NCI-H748 (cell line): ENCODE measurements at regions not wholly inside any gene's neighbourhood (a gene's known extent, or its start where the extent isn't known, plus 50 kb on each side); places are given as distances from the start of the nearest gene placed in this dataset.

Experiments
- DNase-seq: peaks from one replicate; lab custom pipeline; 2025; ENCODE audit not compliant: unreplicated experiment; lab: John Stamatoyannopoulos, UW

DNA sequence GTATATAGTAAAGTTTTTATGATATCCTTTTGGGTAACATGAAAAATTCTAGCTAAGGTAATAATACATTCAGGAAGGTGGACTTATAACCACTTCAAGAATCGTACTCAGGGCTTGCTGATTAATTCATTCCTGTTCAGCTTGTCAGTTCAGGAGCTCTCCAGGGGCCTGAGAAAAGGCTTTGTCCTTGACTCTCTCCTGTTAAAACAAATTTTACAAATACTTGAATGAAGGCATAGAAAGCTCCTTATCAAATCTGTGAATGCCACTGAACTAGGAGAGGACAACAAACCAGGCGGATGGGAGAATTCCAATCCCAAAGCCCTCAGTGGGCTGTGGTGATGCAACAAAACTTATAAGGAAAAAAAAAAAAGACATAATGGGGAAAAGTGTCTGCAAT, 354.5 kb upstream of the ZMIZ1 start:
- no peak for DNase-seq

DNA sequence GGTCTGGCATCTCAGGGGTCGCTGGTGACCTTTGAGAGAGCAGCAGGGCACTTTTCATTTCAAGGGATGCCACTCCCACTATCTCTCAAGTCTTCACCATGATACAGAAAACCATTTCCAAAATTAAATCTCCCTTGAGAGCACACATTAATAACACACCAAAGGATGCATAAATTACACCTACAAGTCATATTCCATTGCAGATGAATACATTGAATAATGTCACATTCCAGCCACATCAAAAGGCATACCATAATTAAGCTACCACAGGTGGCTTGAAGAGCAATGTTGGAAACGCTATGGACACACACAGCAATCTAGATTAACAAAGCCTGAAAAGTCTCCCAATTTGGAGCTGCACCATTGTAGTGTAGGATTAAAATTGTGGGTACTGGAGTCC, 353.3 kb upstream of the ZMIZ1 start:
- DNase-seq, result no peak

DNA sequence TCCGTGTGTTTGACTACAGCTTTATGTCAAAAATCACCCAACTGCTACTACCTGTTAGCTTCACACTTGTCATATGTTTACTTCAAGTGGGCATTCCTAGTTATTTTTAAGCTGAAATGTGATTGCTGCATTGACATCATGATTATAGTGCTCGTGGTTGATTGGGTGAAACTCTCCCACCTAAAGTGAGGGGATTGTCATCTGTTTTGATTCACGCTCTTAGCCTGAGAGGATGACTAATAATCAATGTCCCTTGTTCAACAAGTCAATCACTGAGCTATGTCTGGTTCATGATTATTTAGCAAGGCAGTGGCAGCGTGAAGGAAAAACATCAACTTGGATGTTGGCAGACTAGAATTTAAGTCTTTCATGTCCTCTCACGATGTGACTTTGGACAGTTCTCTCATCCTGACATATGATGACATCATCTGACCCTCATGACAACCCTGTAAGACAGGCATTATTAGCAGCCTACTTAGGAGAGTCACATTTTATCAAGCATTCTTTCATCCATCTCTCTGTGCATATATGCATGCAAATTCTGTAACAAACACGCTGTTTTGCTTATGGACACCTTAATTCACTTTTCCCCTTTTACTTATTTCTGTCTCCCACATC, 352.6 kb upstream of the ZMIZ1 start:
- no peak for DNase-seq

DNA sequence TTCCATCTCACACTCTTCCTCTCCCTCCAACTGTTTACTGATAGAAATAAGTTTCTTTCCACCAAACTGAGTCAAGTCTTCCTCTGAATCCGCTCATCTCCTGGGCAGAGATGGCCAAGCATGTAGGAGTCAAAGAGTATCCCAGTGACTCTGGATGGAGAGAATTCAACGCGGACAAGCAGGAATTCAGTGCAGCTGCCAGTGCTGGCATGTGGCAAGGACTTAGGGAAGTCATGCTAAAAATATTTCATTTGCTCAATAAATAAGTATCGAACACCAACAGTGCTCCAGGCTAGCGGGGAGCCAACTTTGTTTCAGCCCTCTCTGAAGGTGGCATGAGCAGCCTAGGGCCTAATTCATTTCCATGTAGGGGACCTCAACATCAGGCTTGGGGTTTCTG, 351.6 kb upstream of the ZMIZ1 start:
- DNase-seq, result no peak

DNA sequence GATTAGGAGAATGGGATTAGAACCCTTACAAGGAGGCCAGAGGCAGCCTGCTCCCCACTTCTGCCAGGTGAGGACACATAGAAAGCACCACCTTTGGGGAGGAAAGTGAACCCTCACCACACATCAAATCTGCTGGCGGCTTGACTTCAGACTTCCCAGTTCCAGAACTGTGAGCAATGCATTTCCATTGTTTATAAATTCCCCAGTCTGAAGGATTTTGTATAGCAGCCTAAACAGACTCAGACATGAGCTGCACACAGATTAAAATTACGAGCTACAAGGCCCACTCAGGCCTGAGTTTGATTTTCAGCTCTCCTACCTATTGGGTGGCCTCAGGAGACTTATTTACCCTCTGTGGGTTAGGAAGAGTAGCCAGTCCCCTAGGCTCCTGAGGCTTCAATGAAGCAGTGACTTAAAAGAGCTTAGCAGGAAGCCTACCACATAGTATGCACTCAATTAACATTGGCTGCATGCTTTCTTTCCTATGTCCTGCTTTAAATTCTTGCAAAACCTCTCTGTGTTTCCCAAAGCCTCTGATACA, 350.7 kb upstream of the ZMIZ1 start:
- DNase-seq, result no peak

DNA sequence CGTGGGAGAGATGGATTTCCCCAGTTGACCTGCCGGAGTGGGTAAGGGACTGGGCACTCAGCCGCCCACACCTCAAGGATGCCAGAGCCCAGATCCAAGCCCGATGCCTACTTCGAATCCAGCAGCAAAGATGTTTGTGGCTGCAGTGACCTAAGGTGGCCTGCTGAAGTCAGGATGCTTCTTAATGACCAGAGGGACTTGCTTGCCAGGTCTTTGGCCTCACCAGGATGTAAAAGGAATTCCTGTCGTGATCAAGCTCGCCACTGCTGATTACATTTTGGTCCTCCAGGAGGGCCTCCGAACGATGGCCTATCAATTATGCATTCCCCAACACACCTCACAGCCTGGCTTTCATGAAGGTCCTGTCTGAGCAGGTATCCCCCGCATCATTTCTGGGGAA, 349.5 kb upstream of the ZMIZ1 start:
- no peak for DNase-seq

DNA sequence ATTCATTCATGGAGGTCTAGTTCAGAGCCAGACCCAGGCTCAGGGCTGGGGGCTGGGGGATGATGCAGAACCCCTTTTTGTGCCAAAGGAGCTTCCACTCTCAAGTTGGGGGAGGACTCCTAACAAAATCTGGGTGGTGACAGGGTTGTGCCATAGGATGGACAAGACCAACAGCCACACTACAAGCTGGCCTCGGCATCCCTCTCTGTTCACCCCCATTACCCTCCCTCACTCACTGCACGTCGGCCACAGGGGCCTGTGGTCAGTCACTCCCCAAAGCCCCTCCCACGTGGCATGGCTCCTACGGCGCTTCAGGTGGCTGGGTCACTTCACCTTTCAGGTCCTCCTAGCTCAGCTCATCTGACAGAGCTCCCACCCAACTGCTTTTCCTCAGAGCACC, 348.7 kb upstream of the ZMIZ1 start:
- no peak for DNase-seq

DNA sequence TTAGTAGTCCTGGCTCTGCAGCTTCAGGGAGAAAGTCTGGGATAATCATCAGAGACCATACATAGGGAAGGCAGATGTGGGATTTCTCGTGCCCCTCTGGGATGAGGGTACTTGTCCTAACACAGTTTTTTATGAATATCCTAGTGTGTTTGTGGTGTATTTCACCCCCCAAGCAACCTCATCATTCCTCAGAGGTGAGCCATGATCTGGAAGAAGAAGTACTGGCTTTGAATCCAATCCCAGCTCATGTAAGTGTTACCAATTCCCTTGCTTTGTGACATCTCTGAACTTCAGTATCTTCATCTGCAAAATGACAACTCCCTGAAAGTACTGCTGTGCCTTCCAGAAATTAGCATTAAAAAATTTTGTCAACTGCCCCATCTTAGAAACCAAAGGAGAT, 347.5 kb upstream of the ZMIZ1 start:
- no peak for DNase-seq

DNA sequence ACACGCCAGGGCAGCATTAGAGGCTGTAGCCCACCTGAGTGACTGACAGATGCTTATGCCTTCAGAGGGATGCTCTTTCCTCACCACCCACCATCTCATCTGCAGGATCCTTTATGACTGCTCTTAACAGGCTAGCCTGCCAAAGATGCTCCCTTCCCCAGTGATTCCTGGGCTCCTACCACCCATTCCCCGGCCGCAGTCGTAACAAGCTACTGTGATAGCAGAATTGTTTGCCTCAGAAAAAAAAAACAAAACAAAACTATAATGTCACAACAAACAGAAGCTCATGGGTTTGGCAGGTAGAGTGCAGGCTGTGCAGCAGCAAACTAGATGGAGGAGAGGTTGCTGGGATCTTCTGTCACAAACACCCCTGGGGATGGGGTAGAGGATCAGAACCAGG, 343.9 kb upstream of the ZMIZ1 start:
- DNase-seq, result no peak

DNA sequence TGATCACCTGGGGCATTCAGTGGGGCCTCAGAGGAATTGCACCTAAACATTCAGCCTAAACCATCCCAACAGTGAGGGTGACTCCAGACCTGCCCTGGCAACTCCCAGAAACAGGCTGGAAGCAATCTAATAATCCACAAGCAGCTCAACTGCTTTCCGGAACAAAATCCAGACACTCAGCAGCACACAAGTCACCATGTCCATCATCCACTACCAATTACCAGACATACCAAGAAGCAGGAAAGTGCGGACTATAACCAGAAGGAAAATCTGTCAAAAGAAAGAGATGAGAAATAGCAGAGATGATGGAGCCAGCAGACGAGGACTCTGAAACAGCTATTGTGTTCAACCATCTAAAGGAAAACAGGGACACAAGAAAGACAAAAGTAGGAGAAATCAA, 342.6 kb upstream of the ZMIZ1 start:
- no peak for DNase-seq

DNA sequence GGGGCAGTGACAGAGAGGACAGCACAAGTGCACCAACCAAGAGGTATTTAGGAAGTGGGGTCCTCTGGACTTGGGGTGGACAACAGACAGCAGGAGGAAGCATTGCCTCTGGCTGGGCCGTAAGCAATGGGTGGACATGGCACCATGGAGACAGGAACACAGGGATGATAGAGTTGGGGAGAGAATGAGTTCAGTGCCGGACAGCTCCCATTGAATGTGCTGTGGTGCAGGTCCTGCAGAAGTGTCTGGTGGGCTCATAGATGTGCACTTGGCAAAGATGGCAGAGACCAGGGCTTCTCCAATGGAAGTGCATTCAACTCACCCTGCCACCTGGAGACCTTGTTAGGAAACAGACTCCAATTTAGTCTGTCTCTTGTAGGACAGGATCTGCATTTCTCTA, 341.5 kb upstream of the ZMIZ1 start:
- DNase-seq, result no peak

DNA sequence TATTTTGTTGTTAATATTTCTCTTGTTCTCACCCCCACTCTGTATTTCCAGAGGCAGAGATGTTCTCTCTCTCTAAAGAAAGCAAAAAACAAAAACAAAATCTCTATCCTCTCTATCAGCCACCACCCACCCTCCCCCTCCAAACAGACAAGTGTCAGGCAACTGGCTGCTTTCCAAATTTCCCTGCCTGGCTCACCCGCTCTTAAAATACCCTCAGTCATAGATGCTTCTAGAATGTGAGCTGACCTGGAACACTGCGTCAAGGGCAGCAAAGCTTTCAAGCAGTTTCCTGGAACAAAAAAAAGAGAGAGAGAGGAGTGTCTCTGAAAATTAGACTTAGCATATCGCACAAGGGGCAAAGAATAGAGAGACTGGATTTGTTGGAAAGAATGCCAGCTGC, 341.0 kb upstream of the ZMIZ1 start:
- peak; percentile 25 for DNase-seq

DNA sequence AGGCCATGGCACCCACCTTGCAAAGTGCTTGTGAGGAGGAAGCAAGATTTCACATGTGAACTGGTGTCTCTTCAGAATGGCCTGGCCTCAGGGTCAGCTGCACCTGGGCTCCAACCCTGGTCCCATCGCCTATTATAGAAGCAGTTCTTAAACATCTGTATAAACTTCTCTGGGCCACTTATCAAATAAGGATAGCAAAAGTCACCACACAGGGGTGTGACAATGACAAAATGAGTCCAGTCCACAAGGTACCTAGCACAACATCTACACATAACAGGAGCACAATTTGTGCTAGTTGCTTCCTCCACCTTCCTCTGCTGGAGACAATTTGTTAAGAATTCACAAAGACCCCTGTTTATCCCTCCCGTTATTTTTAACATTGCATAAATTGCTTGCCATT, 340.6 kb upstream of the ZMIZ1 start:
- no peak for DNase-seq

DNA sequence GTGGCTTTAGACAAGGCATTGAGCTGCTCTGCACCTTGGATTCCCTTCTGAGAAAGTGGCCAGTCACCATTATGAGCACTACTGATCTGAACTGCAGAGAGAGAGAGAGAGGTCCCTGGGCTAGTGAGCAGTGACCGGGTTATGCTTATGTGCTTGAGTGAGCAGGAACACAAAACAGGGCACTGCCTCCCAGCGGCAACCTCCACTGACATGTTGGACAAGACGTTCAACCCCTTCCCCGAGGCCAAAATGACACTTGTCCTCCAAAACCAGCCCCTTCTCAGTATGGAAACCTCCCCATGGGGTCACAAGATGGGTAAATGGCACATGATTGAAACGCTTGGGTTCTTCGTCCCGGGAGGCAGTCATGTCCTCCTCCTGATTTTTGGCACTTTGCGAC, 339.4 kb upstream of the ZMIZ1 start:
- no peak for DNase-seq

DNA sequence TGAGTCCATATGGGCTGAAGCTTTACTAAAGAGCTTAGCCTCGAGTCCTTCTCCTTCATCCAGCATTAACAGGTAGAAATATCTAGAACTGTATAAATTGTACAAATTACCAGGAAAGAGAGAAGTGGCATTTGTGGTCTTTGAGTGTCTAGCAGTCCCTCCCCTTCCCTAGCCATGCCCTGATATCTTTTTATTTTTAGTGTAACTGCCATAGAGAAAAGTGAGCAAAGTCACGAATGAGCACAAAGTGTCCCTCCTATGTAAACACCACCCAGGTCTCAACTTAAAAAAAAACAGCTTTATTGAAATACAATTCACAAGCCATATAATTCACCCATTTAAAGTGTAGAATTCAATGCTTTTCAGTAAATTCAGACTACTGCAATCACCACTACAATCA, 339.0 kb upstream of the ZMIZ1 start:
- DNase-seq, result no peak

DNA sequence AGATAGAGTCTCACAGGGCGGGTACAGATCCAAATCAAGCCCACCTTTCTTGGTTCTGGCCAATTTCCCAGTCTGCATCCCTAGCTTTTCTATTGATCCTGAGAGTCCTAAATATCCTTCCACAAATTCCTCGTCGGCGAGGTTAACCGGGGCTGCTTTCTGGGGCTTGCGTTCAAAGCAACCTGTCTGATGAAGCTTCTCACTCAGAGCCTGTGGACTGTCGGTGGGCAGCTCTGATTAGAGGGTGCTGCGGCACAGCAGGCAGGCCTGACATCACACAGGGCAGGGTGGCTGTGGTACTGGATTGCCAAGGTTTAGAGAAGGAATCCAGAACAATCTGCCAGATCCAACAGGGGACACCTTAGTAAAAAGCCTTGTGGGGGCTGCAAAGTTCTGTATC, 338.0 kb upstream of the ZMIZ1 start:
- DNase-seq, result no peak

DNA sequence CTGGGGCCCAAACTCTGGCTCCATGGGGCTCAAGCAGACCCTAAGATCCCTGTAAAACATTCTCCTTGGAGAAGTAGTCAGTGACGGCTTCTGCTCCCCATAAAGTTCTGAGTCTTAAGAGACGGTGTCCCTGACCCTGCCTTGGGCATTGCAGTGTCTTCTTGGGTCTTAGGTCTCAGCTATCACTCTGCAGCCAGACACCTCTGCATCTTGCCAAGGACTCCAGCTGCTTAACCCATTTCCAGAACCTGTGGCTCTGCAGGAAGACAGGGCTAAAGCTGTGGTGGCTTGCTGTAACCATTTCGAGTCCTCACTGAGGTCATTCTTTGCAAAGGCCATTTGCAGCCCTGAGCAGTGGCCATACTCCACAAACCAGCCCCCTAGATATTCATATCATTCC, 337.1 kb upstream of the ZMIZ1 start:
- no peak for DNase-seq

DNA sequence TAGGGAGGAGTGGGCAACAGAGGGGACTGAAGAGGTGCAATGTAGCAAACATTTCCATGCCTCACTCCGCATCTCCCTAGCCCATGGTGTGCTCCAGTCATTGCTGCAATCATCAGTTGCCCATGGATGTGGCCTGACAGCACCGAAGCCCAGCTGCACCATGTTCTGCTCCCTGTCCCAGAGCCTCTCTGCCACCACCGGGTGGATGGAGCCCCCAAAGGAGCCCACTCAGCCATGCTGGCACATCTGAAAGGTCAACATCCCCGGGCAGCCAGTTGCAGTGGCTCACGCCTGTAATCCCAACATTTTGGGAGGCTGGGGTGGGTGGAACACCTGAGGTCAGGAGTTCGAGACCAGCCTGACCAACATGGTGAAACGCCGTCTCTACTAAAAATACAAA, 336.4 kb upstream of the ZMIZ1 start:
- DNase-seq, result no peak

DNA sequence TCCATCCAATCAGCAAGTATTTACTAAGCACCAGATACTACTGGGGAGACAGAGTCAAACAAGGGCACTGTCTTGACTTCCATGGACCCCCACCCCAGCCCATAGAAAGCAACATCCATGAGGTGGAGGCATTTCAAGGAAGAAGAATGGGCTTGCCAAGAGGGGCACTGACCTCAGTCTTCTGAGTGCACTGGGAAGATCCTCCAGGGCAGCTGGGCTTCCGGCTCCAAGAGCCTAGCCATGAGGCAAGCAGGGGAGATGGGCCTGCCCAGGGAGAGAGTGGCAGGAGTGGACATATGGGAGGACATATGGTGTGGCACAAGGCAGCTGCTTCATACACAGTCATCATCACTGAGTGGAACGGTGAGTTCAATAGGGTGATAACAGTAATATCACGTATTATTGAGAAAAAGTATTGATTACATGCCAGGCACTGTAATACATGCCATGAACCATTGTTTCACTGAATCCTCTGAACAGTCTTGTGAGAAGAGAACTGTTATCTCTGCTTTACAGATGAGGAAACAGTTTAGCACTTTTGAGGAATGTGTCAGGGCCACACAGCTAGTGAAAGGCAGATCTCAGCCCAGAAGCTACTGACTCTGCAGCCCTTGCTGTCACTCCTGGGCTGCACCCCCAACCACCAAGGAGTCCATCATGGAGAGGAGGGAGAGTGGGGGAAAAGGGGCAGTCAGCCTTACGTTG, 331.7 kb upstream of the ZMIZ1 start:
- DNase-seq, result no peak

DNA sequence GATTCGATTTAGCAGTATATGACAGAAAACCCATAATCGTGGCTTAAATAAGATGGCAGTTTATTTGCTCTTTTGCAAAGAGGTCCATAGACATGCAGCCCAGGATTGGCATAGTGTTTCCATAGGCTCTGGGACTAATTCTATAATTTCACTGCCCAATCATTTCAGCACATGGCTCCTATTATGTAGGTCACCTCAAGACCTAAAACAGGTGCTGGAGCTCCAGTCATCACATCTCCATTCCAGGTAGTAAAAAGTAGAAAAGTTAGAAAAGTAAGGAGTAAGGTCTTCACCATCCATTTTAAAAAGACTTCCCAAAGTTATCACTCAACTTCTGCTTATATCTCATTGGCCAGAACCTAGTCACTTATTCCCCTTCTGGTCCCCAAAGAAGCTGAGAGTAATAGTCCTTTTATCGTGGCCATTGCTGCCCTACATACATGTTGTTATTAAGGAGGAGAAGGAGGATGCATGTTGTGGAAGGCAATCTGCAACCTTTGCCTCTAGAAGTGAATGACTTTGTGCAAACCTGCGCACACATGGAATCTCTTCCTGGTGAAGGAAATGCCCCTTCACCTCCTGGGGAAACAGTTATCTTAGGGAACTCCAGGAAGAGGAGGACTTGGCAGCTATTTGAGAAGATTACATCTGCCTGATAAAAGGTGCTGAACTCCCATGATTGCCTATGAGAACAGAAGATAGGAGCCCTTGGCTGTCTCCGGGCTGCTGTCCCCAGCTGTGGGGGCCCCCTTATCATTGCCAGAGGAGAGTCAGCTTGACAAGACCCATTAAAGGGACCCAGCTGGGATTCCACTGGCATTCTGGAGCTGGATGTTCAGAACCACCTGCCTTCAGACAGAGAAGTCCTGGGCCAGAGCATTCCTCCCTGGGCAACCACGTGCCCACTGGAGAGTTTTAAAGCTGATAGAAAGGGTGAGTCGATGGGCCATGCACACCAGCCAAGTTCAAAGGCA, 330.6 kb upstream of the ZMIZ1 start:
- DNase-seq, result no peak

DNA sequence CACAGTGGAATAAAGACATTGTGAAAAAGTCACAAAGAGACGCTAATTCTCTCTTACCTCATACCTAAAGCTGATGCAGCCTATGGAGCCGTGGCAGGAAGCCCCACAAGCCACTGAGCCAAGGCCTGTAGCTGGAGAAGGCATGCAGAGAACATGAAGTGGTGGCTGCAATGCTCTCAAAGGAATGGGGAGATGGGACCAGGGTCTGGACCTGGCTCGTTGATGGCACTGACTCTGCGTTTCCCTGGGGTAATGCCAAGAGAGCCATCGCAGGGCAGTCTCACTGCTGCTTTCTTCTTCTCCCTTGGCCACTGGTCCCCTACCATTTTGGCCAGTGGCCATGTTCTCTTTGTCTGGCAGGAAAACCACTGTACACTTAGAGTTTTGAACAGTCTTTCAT, 329.9 kb upstream of the ZMIZ1 start:
- DNase-seq, result no peak
